ENCODE measurements at regions not wholly inside any gene's neighbourhood (a gene's known extent, or its start where the extent isn't known, plus 50 kb on each side); places are given as distances from the start of the nearest gene placed in this dataset.

GRCh38 chr2:239717319-239717675 is 307.8 kb downstream of the NDUFA10 start:
- Histone ChIP-seq H3K27me3 (ENCODE audit: insufficient read depth, poor library complexity, severe bottlenecking) (no peaks in the 10 kb centered on the region), H3K4me3 (replicated peaks; ENCODE audit: insufficient read depth, low read length) (no peak overlapping the region), H3K27ac (replicated peaks) (no peak overlapping the region)
- no peak for DNase-seq (ENCODE audit: low read depth in 1 of 2, low spot score in 1 of 2)
- no peak for TF ChIP-seq POLR2AphosphoS5 (IDR thresholded peaks at IDR 0.05; ENCODE audit: low read depth)
- TF ChIP-seq, protein P1, sequence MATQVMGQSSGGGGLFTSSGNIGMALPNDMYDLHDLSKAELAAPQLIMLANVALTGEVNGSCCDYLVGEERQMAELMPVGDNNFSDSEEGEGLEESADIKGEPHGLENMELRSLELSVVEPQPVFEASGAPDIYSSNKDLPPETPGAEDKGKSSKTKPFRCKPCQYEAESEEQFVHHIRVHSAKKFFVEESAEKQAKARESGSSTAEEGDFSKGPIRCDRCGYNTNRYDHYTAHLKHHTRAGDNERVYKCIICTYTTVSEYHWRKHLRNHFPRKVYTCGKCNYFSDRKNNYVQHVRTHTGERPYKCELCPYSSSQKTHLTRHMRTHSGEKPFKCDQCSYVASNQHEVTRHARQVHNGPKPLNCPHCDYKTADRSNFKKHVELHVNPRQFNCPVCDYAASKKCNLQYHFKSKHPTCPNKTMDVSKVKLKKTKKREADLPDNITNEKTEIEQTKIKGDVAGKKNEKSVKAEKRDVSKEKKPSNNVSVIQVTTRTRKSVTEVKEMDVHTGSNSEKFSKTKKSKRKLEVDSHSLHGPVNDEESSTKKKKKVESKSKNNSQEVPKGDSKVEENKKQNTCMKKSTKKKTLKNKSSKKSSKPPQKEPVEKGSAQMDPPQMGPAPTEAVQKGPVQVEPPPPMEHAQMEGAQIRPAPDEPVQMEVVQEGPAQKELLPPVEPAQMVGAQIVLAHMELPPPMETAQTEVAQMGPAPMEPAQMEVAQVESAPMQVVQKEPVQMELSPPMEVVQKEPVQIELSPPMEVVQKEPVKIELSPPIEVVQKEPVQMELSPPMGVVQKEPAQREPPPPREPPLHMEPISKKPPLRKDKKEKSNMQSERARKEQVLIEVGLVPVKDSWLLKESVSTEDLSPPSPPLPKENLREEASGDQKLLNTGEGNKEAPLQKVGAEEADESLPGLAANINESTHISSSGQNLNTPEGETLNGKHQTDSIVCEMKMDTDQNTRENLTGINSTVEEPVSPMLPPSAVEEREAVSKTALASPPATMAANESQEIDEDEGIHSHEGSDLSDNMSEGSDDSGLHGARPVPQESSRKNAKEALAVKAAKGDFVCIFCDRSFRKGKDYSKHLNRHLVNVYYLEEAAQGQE (IDR thresholded peaks at IDR 0.05; ENCODE audit: insufficient replicate concordance, low read depth), result no peak
- TF ChIP-seq SPI1 (IDR thresholded peaks at IDR 0.05; ENCODE audit: borderline replicate concordance, low read depth), result no peak

GRCh38 chr2:239716536-239717318 is 308.4 kb downstream of the NDUFA10 start:
- no peaks in the 10 kb centered on the region for H3K27me3 ChIP-seq (ENCODE audit: insufficient read depth, poor library complexity, severe bottlenecking)
- TF ChIP-seq CTCF (IDR thresholded peaks at IDR 0.05; ENCODE audit: insufficient read depth, low read length) (no peak), SPI1 (IDR thresholded peaks at IDR 0.05; ENCODE audit: borderline replicate concordance, low read depth) (no peak), GABPA (IDR thresholded peaks at IDR 0.05; ENCODE audit: low read depth) (no peak), POLR2AphosphoS5 (IDR thresholded peaks at IDR 0.05; ENCODE audit: low read depth) (no peak)
- TF ChIP-seq, protein P1 (IDR thresholded peaks at IDR 0.05; ENCODE audit: insufficient replicate concordance, low read depth), result no peak
- no peak overlapping the region for H3K4me3 ChIP-seq (replicated peaks; ENCODE audit: insufficient read depth, low read length)
- DNase-seq (ENCODE audit: low read depth in 1 of 2, low spot score in 1 of 2), result no peak
- H3K27ac ChIP-seq (replicated peaks), result no peak overlapping the region

- H3K27me3 ChIP-seq (ENCODE audit: insufficient read depth, poor library complexity, severe bottlenecking), result no peaks in the 10 kb centered on the region
- H3K4me3 ChIP-seq (replicated peaks; ENCODE audit: insufficient read depth, low read length), result no peak overlapping the region
- TF ChIP-seq POLR2AphosphoS5 (IDR thresholded peaks at IDR 0.05; ENCODE audit: low read depth), result no peak
- TF ChIP-seq SPI1 (IDR thresholded peaks at IDR 0.05; ENCODE audit: borderline replicate concordance, low read depth), result no peak
- TF ChIP-seq, protein P1 (IDR thresholded peaks at IDR 0.05; ENCODE audit: insufficient replicate concordance, low read depth), result no peak
- TF ChIP-seq GABPA (IDR thresholded peaks at IDR 0.05; ENCODE audit: low read depth), result no peak
- TF ChIP-seq CTCF (IDR thresholded peaks at IDR 0.05; ENCODE audit: insufficient read depth, low read length), result no peak
- DNase-seq (ENCODE audit: low read depth in 1 of 2, low spot score in 1 of 2), result no peak
- H3K27ac ChIP-seq (replicated peaks), result no peak overlapping the region
Measured at GRCh38 chr2:239716009-239716408, 309.1 kb downstream of the NDUFA10 start.
